Pons (tissue), 1 donor: ENCODE measurements at regions not wholly inside any gene's neighbourhood (a gene's known extent, or its start where the extent isn't known, plus 50 kb on each side); places are given as distances from the start of the nearest gene placed in this dataset.

Experiments
- DNase-seq: peaks from one replicate; pipeline ENCODE4 v3.0.0-alpha.2; 2016; ENCODE audit warnings: low spot score

DNA sequence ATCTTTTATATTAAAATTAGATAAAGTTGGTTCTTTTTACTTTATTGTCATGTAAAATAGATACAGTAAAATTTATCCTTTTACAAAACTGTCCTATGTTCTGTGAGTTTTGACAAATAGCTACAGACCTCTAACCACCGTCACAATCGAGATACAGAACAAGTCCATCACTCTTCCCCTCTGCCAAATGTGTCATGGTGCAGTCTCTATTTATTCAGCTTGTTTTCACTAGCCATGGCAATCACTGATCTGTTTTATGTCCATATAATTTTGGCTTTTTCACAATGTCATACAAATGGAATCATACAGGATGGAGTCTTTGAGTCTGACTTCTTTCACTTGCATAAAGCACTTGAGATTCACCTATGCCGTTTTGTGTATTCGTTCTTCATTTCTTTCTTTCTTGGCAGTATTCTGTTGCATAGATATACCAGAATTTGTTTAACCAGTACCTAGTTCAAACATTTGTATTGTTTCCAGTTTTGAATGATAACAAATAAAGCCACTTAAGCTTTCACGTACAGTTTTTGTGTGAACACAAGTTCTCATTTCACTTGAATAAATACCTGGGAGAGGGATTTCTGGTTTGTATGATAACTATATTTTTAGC lies 273.2 kb upstream of the MPDZ start:
- DNase-seq = no peak

DNA sequence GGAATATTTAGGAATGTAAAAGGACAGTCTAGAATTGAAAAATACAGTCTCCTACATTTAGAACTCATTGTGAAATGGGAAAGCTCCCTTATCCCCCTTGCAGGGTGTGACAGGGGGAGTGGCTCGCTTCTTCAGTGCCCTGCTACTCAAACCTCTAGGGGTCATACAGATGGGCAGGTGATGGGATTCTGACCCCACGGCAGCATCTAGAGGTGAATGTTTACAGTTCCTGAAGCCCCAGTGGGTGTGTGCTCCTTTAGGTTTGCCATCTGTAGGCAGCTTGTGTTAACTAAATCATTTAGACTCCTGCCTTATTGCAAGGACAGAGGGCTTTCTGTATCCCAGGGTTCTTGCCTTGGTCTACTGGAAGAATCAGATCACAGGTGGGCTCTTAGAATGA lies 271.0 kb upstream of the MPDZ start:
- no peak for DNase-seq

DNA sequence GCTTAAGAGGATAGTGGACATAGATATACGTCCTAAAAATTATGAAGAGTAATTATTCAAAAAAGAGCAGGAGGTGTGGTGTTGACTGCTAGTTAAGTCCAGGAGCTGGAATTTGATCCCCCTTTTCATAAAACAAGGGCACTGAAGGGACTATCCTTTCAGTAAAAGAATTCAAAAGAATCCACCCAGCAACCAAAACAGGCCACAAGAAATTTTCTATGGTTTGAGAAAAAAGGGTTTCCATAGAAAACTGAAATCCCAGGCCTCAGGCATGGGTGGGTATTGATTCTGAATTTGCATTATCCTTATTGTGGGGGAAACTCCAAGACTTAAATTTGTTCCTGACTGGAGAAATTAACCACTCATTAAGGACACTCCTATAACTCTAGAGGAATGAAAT lies 269.0 kb upstream of the MPDZ start:
- no peak for DNase-seq

DNA sequence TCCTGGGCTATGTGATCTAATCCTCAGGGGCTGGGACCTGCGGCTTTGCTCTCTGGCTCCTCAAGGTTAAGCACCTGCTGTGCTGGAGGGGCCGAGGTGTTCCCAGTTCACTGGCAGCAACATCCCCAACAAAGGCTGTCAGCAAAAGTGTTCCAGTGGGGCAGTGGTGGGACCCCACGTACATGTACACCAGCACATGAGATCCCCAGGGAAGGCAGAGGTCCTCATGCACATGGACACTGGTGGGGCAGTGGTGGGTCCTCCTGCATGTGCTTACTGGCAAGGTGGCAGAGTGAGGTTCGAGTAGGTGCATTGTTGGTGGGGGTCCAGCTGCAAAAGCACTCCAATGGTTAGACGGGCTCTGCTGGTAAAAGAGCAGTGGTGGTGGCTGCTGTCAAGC lies 255.6 kb upstream of the MPDZ start:
- DNase-seq = no peak

DNA sequence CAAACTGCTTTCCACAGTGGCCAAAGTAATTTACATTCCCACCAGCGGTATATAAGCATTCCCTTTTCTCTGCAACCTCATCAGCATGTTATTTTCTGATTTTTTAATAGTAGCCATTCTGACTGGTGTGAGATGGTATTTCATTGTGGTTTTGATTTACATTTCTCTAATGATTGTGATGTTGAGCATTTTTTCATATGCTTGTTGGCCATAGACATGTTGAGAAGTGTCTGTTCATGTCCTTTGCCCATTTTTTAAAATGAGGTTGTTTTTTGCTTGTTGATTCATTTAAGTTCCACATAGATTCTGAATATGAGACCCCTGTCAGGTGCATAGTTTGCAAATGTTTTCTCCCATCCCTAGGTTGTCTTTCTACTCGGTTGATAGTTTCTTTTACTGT lies 254.5 kb upstream of the MPDZ start:
- no peak for DNase-seq

DNA sequence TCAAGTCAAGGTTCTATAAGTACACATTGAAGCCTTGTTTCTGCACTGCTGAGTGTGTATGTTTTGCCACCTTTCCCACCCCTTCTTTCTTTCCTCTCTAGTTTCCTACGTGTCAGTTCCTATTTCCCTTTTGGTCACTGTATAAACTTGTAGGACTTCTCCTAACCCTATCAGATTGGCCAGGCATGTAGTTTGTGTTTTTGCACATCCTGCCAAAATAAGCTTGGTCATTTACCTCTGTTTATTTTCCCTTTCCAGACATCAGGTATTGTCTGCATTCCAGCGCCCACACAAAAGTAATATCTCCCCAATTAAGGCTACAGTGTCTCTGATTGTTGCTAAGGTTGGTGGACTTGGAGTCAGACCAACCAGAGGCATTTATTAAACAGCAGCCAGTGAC lies 252.9 kb upstream of the MPDZ start:
- DNase-seq = no peak

DNA sequence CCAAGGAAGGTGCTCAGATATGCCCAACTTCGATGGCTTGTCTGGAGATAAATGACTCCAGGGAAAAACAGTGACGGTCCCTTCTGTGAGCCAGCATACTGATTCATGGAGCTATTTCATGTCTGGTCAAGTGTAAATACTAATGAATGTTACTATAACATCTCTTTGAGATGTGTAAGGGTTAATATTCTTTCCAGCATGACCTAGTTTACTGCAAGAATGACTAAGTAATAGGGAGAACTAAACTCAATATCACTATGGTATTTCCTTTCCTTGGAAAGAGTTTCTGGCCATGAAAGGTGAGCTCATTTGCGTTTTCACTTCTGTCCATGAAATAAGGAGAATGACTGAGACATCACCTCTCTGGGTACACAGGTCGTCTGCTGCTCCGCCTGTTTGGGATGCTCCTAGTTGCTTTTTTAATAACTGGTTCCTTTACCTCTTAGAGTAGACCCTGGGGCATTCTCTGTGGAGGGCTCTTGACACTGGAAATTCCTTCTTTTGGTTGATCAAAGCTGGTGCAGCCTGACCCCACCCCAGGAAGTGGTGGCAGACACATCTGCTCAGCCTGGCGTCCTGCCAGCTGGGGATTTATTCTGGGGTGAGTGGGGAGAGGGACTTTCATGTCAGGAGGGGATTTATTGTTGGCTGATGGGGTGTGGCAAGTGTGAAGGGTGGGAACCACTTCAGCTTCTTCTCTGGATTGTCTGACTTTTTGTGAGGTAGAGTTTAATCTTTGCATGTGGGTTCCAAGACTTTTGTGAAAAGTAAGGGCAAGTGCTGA lies 250.0 kb upstream of the MPDZ start:
- DNase-seq = no peak

DNA sequence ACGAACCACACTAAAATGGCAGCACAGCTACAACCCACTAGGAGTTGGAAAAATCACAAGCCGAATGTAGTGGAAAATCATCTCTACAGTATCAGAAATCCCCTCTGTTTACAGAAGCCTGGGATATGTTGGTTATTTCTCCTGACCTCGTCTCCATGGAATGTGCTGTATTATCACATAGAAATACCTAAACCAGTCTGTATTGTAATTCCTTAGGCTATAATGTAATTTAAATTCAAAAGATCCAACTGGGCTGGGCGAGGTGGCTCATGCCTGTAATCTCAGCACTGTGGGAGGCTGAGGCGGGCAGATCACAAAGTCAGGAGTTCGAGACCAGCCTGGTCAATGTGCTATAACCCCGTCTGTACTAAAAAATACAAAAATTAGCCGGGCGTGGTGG lies 244.8 kb upstream of the MPDZ start:
- no peak for DNase-seq

DNA sequence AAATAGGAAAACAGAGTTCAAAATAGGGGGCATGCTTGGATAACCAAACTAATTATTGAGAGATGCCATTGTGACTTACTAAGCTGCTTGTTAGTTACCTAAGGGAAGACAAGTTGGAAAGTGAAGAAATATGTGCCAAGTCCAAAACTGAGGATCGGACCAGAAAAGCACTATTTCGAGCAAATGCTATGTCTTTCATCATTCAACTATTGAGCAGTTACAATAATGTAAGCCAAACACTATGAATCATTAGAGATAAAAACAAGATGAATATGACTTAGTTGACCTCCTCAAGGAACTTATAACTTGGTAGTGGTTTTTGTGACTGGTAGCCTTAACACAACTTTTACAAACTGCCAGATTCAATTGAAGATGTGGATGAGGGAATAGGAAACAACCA lies 240.6 kb upstream of the MPDZ start:
- DNase-seq = no peak

DNA sequence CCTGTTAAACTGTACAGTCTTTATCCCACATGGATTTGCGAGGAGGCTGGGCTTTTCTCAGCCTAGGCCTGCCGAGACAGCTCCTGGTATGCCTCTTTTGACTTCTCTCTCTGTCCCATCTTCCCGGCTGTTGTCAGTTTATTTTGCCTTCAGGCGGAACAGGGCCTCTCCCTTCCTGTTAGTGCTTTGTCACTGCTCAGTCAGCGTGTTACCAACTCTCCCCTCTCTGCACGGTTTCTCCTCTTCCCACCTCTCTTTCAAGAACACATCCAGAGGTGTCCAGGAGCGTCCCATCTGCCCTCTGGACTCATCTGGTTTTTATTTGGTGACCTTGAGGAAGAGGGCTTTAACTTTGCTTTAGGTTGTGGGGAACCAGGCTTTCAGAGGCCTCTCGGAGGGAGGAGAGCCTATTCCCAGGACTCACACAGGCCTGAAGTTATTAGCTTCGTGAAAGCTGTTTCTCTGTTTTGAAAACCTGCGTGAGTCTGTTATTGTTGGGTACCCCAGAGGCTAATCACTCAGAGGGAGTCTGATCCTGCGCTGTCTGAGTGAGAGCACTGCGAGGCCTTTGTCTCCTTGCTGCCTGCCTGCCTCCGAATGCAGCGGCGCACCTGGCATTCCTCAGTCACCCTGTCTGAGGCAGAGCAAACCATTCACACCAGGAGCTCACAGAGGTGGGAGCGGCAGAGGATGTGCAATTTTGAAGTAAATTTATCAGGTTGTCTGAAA lies 234.4 kb upstream of the MPDZ start:
- DNase-seq = no peak

DNA sequence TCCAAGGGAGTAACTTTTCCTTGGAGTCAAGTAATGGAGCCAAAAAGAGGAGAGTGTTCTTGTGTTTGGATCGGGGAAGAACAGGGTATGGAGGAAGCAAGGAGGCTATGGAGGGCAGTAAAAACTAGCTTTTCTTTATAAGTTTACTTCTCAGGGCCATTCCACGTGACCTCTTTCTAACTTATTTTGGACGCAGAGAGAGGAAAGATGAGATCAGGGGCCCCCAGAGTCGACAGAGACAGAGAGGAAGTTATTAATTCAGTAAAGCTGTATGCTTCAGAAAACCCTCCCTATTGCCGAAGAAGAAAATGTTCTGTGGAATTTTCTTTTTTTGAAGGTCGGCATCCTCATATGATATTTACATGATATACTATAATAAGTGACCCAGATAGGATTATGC lies 233.8 kb upstream of the MPDZ start:
- no peak for DNase-seq

DNA sequence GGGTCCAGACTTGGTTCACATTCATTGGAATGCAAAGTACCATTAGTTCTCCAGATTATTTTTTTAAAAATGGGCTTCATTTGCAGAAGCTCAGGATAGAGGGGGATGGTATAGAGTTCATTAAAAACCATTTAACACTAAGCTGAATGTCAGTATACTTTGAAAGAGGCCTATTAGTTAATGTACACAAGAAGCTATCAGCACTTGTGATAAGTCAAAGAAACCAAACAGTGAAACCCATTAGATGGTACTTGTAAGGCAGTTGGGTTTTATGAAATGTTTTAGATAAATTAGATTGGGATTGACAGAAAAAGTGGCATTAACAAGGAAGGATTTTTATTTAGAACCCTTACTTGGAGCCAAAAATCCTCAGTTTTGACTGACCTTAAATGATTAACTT lies 229.2 kb upstream of the MPDZ start:
- no peak for DNase-seq

DNA sequence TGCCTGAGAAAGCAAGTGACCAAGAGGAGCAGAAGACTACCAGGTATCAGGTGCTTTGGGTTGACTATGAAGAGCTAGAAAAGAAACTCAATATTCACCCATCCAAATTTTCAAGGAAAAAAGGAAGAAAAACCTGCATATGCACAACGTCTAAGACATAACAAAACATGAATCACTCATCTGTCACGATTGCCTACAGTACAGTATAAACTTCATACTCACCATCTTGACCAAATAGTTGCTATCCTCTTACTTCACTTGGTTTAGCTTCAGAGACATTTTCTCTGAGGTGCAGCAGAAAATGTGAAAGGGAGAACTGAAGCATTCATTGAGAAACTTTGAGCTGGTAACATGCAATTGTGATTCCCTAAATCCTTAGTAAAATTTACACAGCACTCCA lies 228.6 kb upstream of the MPDZ start:
- no peak for DNase-seq

DNA sequence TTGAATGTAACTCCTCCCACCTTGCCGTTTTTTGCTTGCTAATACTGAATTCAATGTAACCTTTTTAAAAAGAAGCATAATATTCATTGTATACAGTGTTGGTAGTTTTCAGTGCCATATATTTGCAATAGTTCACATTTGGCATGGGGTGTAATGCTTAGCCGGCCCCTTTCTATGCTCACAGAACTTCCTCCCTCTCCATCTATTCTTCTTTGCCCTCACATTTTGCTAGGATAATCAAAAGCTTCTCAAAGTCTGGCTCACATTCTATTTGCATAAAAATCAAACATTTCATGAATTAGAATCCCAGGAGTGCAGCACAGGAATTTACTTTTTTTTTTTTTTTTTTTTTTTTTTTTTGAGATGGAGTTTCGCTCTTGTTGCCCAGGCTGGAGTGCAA lies 226.3 kb upstream of the MPDZ start:
- no peak for DNase-seq

DNA sequence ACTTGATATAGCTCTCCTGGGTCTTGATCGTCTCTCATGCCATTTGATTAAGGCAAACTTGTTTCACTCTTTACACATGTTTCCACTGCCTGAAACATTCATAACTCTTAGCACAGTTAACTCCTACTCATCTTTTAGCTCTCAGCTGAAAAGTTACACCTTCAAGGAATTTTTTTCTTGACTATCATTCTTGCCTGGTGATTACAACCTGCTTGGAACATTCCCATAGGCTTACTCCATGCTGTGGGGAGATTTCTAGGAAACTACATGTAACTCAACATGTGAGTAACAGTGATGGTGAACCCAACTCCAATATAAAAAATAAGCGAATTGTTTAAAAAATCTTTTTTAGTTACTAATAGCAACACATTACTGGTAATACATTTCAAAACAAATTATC lies 224.1 kb upstream of the MPDZ start:
- DNase-seq = no peak

DNA sequence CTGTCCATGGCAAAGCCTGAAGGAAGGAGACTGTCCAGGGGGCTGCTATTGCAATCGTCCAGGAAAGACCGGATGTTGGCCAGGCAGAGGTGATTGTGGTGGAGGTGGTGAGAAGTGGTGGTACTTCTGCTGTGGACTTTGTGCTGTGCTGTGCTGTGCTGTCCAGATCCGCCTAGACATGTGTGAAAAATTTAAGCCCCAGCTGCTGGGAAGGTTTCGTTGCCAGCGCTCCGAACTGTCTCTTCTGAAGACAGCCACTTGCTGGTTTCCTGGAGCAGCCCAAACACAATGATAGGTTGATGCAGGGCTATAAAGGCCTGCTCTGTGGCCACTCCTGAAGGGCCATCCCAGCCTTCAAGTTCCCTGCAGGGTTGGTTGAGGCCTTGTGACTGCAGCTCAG lies 223.0 kb upstream of the MPDZ start:
- DNase-seq = no peak

DNA sequence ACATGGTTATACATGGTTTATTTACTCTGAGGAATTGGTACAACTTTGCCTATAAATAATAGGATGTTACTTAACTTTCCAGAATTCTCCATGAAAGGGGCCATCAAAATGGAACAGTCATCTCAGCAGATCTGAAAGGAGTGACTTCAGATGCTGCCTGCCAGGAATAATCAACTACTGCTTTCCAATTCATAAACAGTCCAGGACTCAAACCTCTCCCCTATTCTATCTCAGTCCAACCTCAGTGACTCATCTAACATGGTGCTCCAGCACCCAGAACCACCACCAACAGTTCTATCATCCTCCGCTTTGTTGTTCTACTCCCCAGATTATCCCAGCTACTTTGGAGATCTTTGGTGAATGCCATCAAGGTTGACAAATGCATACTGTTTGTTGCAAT lies 221.5 kb upstream of the MPDZ start:
- DNase-seq = no peak

DNA sequence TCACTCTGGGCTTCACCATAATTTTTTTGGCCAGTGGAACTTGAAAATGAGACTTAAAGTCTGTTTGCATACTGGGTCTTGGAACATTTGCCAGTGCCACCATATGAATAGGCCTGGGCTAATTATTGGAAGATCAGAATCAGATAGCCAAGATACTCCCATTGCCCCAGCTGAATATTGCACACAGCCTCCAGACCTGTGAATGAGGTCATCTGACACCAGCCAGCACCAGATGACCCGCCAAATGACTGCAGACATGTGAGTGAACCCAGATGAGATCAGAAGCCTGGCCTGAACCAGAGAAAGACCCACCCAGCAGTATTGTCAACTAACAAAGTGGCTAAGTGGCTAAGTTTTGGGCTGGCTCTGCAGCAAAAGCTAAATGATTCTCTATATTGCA lies 220.5 kb upstream of the MPDZ start:
- no peak for DNase-seq

DNA sequence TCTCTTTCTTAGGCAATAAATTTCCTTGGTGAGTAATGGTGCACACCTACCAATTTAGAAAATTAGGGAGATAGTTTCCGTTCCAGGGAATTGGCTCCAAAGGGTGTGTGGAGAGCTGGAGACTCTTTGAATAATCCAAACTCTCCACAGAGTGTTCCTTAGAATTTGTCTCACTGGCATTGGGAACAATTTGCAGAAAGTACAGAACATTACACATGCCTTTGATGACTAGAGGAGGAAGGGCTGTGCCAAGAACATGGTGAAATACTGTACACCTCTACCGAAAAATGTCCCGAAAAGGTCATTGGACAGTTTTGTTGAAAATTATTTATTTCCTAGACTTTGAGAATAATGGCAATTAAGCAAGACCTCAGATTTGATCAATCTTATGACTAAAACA lies 214.2 kb upstream of the MPDZ start:
- no peak for DNase-seq

DNA sequence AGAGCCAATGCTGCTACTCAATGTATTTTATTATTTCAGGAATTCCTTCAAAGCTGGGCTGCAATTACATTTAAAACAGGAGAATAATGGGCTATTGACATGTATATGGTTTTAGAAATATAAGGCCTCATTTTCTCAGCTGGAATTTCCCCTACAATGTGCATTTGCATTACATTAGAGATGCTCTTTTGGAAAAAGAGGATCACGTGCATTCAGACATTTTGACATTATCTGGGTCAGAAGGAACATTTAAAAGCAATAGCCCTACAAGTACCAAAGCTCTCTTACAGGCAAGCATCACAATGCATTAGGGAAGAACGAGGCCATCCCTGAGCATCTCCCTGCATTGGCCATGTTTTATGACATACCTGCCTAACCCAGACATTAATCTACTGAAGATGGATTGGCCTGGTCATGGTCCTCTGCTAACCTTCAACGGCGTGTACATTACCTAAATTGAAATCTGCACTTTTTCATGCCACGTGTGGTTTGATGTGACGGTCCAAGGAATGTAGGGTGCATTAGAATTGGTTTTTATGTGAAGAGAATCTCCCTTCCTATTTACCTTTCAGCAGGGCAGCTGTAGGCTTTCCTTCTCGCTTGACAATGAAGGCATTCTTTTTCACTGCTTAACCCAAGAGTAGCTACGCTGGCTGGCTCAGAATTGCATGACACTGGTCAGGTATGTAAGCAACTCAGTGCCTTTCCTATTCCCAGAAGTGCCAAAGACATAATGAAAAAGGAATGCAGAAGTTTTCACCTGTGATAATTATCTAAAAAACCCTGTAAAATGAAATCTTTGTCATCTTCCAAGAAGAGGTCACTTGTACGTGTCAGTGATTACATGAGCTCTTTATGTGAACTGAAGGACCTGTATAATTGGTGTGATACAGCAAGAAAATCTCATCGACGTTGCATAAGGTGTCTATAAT lies 212.3 kb upstream of the MPDZ start:
- no peak for DNase-seq

DNA sequence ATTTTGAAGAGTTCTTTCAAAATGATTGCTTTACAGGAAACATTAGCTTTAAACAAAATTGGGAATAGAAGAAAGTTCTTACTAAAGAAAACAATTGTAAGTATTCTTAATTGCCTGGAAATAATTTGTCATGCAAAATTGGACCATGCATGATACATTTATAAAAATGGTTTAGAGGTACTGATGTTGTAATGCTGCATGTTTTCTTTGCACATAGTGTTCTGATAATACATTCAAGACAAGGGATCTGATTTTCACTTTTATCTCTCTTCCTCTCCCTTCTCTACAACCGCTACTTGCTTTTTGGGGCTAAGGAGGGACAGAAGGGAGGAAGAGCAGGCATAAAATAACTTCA lies 211.6 kb upstream of the MPDZ start:
- DNase-seq = no peak

DNA sequence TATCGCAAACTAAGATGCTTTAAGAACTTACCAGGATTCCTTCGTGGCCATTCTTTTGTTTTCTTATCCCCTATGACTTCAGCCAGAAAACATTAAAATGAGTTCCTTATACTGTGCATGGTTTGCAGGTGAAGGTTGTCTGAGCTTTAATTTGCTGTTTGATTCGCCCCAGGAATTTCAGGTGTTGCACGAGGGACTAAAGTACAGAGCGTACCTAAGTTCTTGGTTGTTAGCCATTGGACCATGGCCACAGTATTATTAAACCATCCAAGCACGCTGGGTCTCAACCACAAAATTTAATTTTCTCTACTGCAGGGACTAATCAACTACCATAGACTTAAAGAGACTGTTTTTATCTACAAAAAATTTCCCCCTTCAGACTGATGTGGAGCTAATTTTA lies 208.4 kb upstream of the MPDZ start:
- DNase-seq = no peak

DNA sequence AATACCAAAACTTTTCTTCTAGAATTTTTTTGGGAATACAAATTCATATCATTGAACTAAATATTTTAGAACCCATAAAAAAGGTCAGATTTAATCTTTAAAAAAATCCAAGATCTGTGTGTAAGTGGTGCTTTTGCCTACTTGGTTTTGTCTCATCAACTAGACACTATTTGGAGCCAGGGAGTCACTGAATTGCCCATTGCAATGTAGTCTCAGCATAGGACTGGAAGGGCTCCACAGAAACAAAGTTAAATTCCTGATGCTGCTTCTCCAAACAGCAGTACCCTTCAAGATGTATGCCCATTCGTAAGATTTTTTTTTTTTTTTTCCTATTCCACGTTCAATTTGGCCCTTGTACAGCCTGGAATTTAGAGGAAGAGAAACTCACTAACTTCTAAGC lies 208.0 kb upstream of the MPDZ start:
- no peak for DNase-seq
